WERI-Rb-1 (cell line): ENCODE measurements at regions not wholly inside any gene's neighbourhood (a gene's known extent, or its start where the extent isn't known, plus 50 kb on each side); places are given as distances from the start of the nearest gene placed in this dataset.

Source experiments
- DNase-seq: peaks from one replicate; pipeline ENCODE4 v3.0.0-alpha.2; 2020
- H3K27ac ChIP-seq: fragments of 250-450 bp; sonication (Bioruptor Pico); 2 replicates; pipeline ENCODE4 v1.5.1; 2020; ENCODE audit warnings: mild to moderate bottlenecking, moderate library complexity
- H3K27me3 ChIP-seq: fragments of 250-450 bp; sonication (Bioruptor Pico); 2 replicates; pipeline ENCODE4 v1.5.1; 2021; ENCODE audit warnings: mild to moderate bottlenecking, low read depth, moderate library complexity; ENCODE audit not compliant: insufficient read depth, severe bottlenecking
- H3K36me3 ChIP-seq: fragments of 250-450 bp; sonication (Bioruptor Pico); 2 replicates; pipeline ENCODE4 v1.5.1; 2020; ENCODE audit warnings: mild to moderate bottlenecking, moderate library complexity
- H3K4me3 ChIP-seq: 2 replicates; pipeline ENCODE4 v1.5.1; 2011; ENCODE audit warnings: low read depth, mild to moderate bottlenecking, control low read depth, low read length
- H3K9me3 ChIP-seq: fragments of 250-450 bp; sonication (Bioruptor Pico); 2 replicates; pipeline ENCODE4 v1.5.1; 2021; ENCODE audit warnings: mild to moderate bottlenecking, moderate library complexity; ENCODE audit not compliant: severe bottlenecking
- TF ChIP-seq, protein P1 (sequence below): IDR thresholded peaks from 2 replicates; pipeline ENCODE4 v1.5.1; 2011; ENCODE audit warnings: low read depth, mild to moderate bottlenecking, control low read depth, inconsistent platforms, low read length

GRCh38 chr16:22674832-22675191, 139.2 kb upstream of the HS3ST2 start:
- H3K27me3 ChIP-seq, result no peaks in the 10 kb centered on the region
- H3K9me3 ChIP-seq, result no peaks in the 10 kb centered on the region
- DNase-seq, result no peak
- H3K27ac ChIP-seq, result no peak overlapping the region
- TF ChIP-seq, protein P1, sequence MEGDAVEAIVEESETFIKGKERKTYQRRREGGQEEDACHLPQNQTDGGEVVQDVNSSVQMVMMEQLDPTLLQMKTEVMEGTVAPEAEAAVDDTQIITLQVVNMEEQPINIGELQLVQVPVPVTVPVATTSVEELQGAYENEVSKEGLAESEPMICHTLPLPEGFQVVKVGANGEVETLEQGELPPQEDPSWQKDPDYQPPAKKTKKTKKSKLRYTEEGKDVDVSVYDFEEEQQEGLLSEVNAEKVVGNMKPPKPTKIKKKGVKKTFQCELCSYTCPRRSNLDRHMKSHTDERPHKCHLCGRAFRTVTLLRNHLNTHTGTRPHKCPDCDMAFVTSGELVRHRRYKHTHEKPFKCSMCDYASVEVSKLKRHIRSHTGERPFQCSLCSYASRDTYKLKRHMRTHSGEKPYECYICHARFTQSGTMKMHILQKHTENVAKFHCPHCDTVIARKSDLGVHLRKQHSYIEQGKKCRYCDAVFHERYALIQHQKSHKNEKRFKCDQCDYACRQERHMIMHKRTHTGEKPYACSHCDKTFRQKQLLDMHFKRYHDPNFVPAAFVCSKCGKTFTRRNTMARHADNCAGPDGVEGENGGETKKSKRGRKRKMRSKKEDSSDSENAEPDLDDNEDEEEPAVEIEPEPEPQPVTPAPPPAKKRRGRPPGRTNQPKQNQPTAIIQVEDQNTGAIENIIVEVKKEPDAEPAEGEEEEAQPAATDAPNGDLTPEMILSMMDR, result no peak
- H3K36me3 ChIP-seq, result no peaks in the 10 kb centered on the region
- H3K4me3 ChIP-seq, result no peak overlapping the region

- no peak for DNase-seq
- Histone ChIP-seq H3K27ac (no peak overlapping the region), H3K4me3 (no peak overlapping the region), H3K36me3 (no peaks in the 10 kb centered on the region), H3K9me3 (no peaks in the 10 kb centered on the region), H3K27me3 (no peaks in the 10 kb centered on the region)
- TF ChIP-seq, protein P1, result no peak
These were observed 138.0 kb upstream of the HS3ST2 start for GRCh38 chr16:22675745-22676540.

- TF ChIP-seq, protein P1, result no peak
These were observed 136.7 kb upstream of the HS3ST2 start for GRCh38 chr16:22677024-22677830.

DNA sequence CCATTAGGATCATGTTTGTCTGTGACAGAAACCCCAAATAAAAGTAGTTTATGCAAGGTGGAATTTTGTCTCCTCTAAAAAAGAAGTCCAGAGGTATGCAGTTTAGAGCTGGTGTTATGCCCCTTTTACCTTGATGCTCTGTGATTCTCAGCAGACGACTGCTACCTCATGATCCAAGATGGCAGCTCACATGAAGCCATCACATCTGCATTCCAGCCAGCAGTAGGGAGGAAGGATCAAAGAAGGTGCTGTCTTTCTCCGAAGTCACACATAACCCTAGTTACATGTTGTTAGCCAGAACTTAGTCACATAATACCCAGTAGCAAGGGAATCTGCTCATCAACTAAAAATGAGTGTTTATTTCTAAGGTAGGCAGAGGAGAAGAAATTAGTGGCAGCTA, 135.7 kb upstream of the HS3ST2 start:
- Histone ChIP-seq H3K36me3 (no peaks in the 10 kb centered on the region), H3K27ac (no peak overlapping the region), H3K27me3 (no peaks in the 10 kb centered on the region), H3K9me3 (no peaks in the 10 kb centered on the region), H3K4me3 (no peak overlapping the region)
- DNase-seq, result no peak
- TF ChIP-seq, protein P1, result no peak

More at GRCh38 chr16:22677024-22677830, 136.7 kb upstream of the HS3ST2 start:
- no peak for DNase-seq
- H3K36me3 ChIP-seq, result no peaks in the 10 kb centered on the region
- no peaks in the 10 kb centered on the region for H3K9me3 ChIP-seq
- no peak overlapping the region for H3K4me3 ChIP-seq
- no peak overlapping the region for H3K27ac ChIP-seq
- no peaks in the 10 kb centered on the region for H3K27me3 ChIP-seq

DNA sequence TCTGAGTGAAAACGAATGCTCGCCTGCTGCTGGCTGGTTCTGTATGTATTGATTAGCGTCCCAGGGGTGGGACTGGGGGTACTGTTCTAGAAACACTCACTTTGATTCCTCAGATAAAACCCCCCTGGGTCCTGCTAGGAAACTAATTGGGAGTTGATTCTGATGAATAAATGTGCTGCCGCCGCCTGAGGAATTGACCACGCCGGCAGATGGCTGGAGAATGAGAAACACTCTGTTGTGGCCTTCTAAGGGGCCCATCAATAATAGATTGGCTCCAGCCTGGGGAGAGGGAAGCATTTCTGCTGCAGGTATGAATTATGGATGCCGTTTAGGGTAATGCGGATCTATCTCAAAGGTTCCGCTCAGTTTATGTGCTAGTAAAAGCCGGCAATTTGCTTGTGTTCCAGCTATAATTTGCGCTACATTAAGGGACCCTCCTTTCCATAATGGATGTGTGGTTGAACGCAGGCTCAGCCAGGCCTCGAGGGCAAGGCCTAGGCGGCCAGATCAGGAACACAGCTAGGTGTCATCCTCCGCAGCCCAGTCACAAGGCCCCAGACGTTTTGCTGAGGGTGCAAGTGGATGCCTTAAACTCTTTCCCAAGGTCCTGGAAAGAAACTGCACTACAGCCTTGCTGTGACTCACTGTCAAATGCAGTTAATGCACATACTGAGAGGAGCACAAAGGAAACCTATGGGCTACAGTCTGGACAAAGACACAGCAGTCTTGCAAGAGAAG, 132.2 kb upstream of the HS3ST2 start:
- no peaks in the 10 kb centered on the region for H3K27me3 ChIP-seq
- H3K36me3 ChIP-seq, result no peaks in the 10 kb centered on the region
- no peak overlapping the region for H3K27ac ChIP-seq
- H3K4me3 ChIP-seq, result no peak overlapping the region
- DNase-seq, result no peak
- TF ChIP-seq, protein P1, result no peak
- peaks cover 5% of the 10 kb centered on the region for H3K9me3 ChIP-seq
